Trophoblast cell (in vitro differentiated cells and primary cell): ENCODE measurements at regions not wholly inside any gene's neighbourhood (a gene's known extent, or its start where the extent isn't known, plus 50 kb on each side); places are given as distances from the start of the nearest gene placed in this dataset.

ENCODE experiments used
- DNase-seq, 2 donors: peaks; one replicate each; pipeline ENCODE4 v3.0.0-alpha.2; 2016
- H2AFZ ChIP-seq: 2 replicates; pipeline ENCODE4 v1.6.1; 2013; ENCODE audit warnings: low read length, moderate library complexity, mild to moderate bottlenecking; ENCODE audit not compliant: insufficient read depth, poor library complexity
- H2AK5ac ChIP-seq: 2 replicates; pipeline ENCODE4 v1.6.1; 2013; ENCODE audit warnings: mild to moderate bottlenecking, low read length
- H2BK120ac ChIP-seq: 2 replicates; pipeline ENCODE4 v1.6.1; 2013; ENCODE audit warnings: low read length, mild to moderate bottlenecking, moderate library complexity; ENCODE audit not compliant: insufficient read depth, poor library complexity
- H2BK12ac ChIP-seq: 2 replicates; pipeline ENCODE4 v1.6.1; 2013; ENCODE audit warnings: mild to moderate bottlenecking, low read length, moderate library complexity
- H2BK5ac ChIP-seq: 2 replicates; pipeline ENCODE4 v1.6.1; 2013; ENCODE audit warnings: low read length, low read depth, moderate library complexity, mild to moderate bottlenecking; ENCODE audit not compliant: poor library complexity
- H3K14ac ChIP-seq: 2 replicates; pipeline ENCODE4 v1.6.1; 2013; ENCODE audit warnings: mild to moderate bottlenecking, low read length
- H3K18ac ChIP-seq: 2 replicates; pipeline ENCODE4 v1.6.1; 2013; ENCODE audit warnings: mild to moderate bottlenecking, low read length
- H3K23ac ChIP-seq: 2 replicates; pipeline ENCODE4 v1.6.1; 2013; ENCODE audit warnings: low read length
- H3K27ac ChIP-seq: 2 replicates; pipeline ENCODE4 v1.5.1; 2013; ENCODE audit warnings: low read depth, mild to moderate bottlenecking, inconsistent platforms, low read length, moderate library complexity
- H3K27me3 ChIP-seq: 2 replicates; pipeline ENCODE4 v1.6.1; 2013; ENCODE audit warnings: inconsistent platforms, mild to moderate bottlenecking, low read length, moderate library complexity; ENCODE audit not compliant: insufficient read depth
- H3K36me3 ChIP-seq, 2 experiments: 1 replicate in 1 of 2; 2 replicates in 1 of 2; pipeline ENCODE4 v1.6.1; 2013; ENCODE audit warnings: low read length in 2 of 2, mild to moderate bottlenecking in 2 of 2, moderate library complexity in 1 of 2; ENCODE audit not compliant: insufficient read depth in 2 of 2, control insufficient read depth in 1 of 2
- H3K4ac ChIP-seq: 2 replicates; pipeline ENCODE4 v1.6.1; 2013; ENCODE audit warnings: low read depth, mild to moderate bottlenecking, low read length, moderate library complexity
- H3K4me1 ChIP-seq, 2 experiments: 1 replicate in 1 of 2; 2 replicates in 1 of 2; pipeline ENCODE4 v1.6.1; 2013; ENCODE audit warnings: low read length in 2 of 2, mild to moderate bottlenecking in 2 of 2, moderate library complexity in 1 of 2; ENCODE audit not compliant: insufficient read depth in 2 of 2, control insufficient read depth in 1 of 2
- H3K4me2 ChIP-seq: 2 replicates; pipeline ENCODE4 v1.6.1; 2013; ENCODE audit warnings: inconsistent platforms, mild to moderate bottlenecking, low read length, moderate library complexity
- H3K4me3 ChIP-seq: 2 replicates; pipeline ENCODE4 v1.5.1; 2013; ENCODE audit warnings: mild to moderate bottlenecking, low read depth, low read length, inconsistent platforms
- H3K79me1 ChIP-seq: one replicate; pipeline ENCODE4 v1.6.1; 2013; ENCODE audit warnings: low read length
- H3K79me2 ChIP-seq: 2 replicates; pipeline ENCODE4 v1.6.1; 2013; ENCODE audit warnings: low read length, mild to moderate bottlenecking; ENCODE audit not compliant: control insufficient read depth, insufficient read depth, poor library complexity
- H3K9ac ChIP-seq: 2 replicates; pipeline ENCODE4 v1.6.1; 2013; ENCODE audit warnings: mild to moderate bottlenecking, low read length
- H3K9me3 ChIP-seq: 2 replicates; pipeline ENCODE4 v1.6.1; 2013; ENCODE audit warnings: low read depth, mild to moderate bottlenecking, control low read depth, inconsistent platforms, low read length; ENCODE audit not compliant: insufficient read depth
- H4K12ac ChIP-seq: 2 replicates; pipeline ENCODE4 v1.6.1; 2013; ENCODE audit warnings: low read depth, mild to moderate bottlenecking, low read length, moderate library complexity
- H4K8ac ChIP-seq: 2 replicates; pipeline ENCODE4 v1.6.1; 2013; ENCODE audit warnings: low read depth, mild to moderate bottlenecking, low read length, moderate library complexity
- H4K91ac ChIP-seq: one replicate; pipeline ENCODE4 v1.6.1; 2013; ENCODE audit warnings: low read depth, mild to moderate bottlenecking, low read length, moderate library complexity
- WGBS: extraction: QIAGEN DNeasy Blood & Tissue Kit; methylation state at CpG from one replicate; pipeline ENCODE4 v1.1.7; 2013; ENCODE audit warnings: missing lambda C conversion rate; ENCODE audit not compliant: insufficient read length, insufficient coverage; ENCODE audit errors: extremely low coverage; 5-methylcytosine and 5-hydroxymethylcytosine counted together

DNA sequence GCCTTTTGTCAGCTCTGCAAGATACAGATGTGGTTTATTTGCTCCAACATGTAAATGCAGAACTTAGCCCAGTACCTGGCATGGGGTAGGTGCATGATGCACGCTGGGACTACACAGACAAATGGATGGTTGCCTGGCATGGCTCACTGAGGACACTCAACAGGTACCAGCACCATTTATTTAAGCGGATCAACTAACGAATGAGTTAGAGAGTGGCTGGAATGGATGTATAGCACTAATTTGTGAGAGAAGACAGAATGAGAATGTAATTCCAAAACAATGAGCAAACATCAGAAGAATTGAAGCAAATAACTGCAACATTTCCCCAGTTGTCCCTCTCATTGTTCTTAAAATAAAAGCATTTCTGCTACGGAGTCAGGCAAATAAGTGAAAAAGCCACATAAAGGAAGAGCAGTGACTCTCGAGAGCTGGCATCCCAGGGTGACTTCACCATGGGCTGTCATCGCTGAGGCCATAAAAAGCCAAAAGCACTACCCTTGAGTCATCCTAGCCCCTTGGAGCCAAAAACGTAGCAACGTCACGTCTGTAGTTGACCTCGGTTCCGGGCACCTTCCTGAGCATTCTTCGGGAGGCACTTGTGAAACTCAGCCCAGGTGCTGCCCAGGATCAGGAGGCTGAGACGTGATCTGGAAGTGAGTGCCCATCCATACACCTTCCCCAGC, 290.3 kb downstream of the NSG2 start:
- Histone ChIP-seq H3K14ac (peak overlapping the region; percentile 88), H2BK120ac (peak overlapping the region; percentile 100), H2BK5ac (peak overlapping the region; percentile 94), H3K4ac (peak overlapping the region; percentile 89), H2BK12ac (peak overlapping the region; percentile 99), H3K4me1 (peaks cover 32 to 41% of the 10 kb centered on the region in 2 experiments), H4K91ac (peak overlapping the region; percentile 100), H3K18ac (peak overlapping the region; percentile 92), H3K4me3 (no peak overlapping the region), H3K23ac (no peak overlapping the region), H2AK5ac (peak overlapping the region; percentile 94), H4K12ac (peak overlapping the region; percentile 8), H4K8ac (peak overlapping the region; percentile 62), H3K27me3 (no peaks in the 10 kb centered on the region), H3K9me3 (no peaks in the 10 kb centered on the region), H3K79me1 (peaks cover 70% of the 10 kb centered on the region), H3K9ac (no peak overlapping the region), H3K4me2 (no peak overlapping the region), H2AFZ (peak overlapping the region; percentile 84), H3K79me2 (peaks cover 19% of the 10 kb centered on the region), H3K27ac (peak overlapping the region; percentile 100), H3K36me3 (no peaks in the 10 kb centered on the region)
- no CpG with 5 or more reads among the region's 13 CpGs for WGBS
- DNase-seq: no peak

DNA sequence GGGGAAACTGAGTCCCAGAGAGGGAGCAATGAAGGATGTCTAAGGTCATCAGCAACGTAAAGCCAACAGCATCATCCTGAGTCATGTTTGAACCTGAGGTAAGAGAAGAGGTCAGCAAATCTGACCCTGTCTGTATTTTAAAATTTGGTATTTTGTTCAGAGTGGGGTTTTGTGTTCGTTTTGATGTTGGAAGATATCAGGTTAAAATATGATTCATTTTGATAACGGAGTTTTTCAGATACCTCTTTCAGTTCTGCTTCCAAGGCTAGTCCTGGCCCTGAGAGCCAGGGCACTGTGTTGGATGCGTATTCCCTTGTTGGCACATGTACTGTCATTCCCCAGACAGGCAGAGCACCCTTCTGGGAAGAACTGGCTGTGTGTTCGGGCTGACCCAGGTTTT, 291.0 kb downstream of the NSG2 start:
- Histone ChIP-seq H3K27ac (peak overlapping the region; percentile 100), H4K91ac (peak overlapping the region; percentile 100), H3K23ac (no peak overlapping the region), H3K14ac (peak overlapping the region; percentile 100), H3K79me2 (peaks cover 19% of the 10 kb centered on the region), H3K4ac (peak overlapping the region; percentile 100), H3K9me3 (no peaks in the 10 kb centered on the region), H2BK12ac (peak overlapping the region; percentile 100), H3K27me3 (no peaks in the 10 kb centered on the region), H3K9ac (peak overlapping the region; percentile 24), H2BK5ac (peak overlapping the region; percentile 100), H3K4me1 (peaks cover 32 to 41% of the 10 kb centered on the region in 2 experiments), H2AFZ (peak overlapping the region; percentile 84), H2BK120ac (peak overlapping the region; percentile 100), H2AK5ac (peak overlapping the region; percentile 100), H3K79me1 (peaks cover 69% of the 10 kb centered on the region), H3K36me3 (no peaks in the 10 kb centered on the region), H4K12ac (peak overlapping the region; percentile 81), H3K18ac (peak overlapping the region; percentile 99), H4K8ac (peak overlapping the region; percentile 95), H3K4me3 (no peak overlapping the region), H3K4me2 (no peak overlapping the region)
- WGBS: 100% methylated on average over 2 of the region's 5 CpGs
- DNase-seq: no peak

DNA sequence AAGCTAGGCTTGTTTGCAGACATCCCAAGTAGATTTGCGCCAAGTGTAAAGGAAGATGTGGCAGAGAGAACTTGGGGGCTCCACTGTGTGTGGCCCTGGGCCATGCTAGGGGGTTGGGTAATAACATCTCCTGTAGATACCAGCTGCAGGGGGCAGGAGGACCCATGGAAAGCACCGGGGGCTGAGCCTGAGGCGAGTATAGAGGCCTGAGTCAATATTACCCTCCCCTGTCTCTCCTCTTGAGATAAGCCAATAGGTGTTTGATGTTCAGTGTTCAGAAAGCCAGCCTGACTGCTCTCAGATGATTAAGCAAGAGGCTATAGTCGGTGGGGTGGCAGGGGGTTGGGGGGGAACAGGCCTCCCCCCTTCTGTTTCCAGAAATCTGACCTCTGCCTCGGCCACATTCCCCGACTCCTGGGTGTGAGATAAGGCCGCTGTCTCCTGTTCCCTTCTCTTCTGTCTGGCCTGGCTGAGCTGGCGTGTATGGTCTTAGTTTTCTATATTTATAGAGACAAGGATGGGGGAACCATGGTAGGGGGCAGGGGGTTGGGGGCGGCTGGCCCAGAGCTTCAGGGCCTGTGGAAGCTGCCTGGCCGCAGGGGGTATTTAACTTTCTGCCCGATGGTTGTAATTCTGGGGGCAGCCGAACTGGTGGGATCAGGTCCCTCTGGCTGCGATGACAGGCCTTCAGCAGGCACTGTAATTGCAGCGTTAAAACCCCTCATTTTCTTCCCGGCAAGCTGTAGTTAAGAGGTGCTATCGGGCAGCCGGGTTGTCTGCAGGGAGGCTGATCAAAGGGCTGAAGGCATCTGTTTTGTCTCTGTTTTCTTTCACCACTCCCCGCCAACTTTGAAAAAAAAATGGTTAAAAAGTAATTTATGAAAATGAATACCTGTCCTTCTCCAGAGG, 292.0 kb downstream of the NSG2 start:
- Histone ChIP-seq H4K8ac (peak overlapping the region; percentile 95), H3K9ac (no peak overlapping the region), H3K4me3 (no peak overlapping the region), H3K27me3 (no peaks in the 10 kb centered on the region), H3K36me3 (no peaks in the 10 kb centered on the region), H3K14ac (peak overlapping the region; percentile 100), H2BK120ac (peak overlapping the region; percentile 100), H3K23ac (no peak overlapping the region), H4K91ac (peak overlapping the region; percentile 100), H3K9me3 (no peaks in the 10 kb centered on the region), H3K4ac (peak overlapping the region; percentile 100), H2BK12ac (peak overlapping the region; percentile 100), H3K18ac (peak overlapping the region; percentile 99), H2BK5ac (peak overlapping the region; percentile 100), H3K27ac (peak overlapping the region; percentile 100), H4K12ac (peak overlapping the region; percentile 81), H3K79me1 (peaks cover 62% of the 10 kb centered on the region), H3K4me1 (peaks cover 27 to 36% of the 10 kb centered on the region in 2 experiments), H3K79me2 (peaks cover 19% of the 10 kb centered on the region), H3K4me2 (peak overlapping the region; percentile 54), H2AFZ (peak overlapping the region; percentile 85), H2AK5ac (peak overlapping the region; percentile 100)
- peak in 1 of 2 donors; percentile 17 for DNase-seq
- WGBS: no CpG with 5 or more reads among the region's 18 CpGs

DNA sequence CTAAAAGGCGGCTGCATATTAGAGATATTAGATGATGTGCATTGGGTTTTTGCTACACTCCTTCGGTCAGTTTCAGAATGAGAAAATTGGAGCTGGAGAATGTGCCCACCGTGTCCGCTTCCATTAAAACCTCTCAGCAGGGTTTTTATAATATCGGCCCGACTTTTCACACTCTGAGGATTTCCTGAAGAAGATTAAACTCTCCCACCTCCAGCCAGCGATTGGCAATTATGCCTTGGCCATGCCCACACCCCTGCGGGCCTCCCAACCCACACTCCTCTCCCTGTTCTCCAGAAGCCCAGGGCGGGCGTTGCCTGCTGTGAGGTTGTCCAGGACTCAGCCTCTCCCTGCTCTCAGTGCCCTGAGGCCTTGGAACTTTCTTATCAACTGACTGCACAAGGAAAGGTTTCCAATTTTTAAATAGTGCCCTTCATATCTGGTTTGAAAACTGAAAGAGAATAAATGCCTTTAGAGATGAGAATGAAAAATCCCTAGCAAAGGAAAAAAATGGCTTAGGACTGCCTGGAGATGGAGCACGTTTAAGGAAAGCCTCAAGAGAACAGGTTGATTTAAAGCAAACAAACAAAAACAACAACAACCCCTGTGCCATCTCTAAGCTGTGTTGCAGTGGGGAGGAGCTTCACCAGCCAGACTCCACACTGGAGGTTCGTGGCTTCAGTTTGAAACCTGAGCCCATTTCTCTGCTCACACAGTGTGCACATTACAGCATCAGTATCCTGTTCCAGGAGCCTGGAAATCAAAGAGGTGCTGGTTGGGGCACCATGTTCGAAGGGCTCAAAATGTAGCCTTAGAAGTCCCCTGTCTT, 292.9 kb downstream of the NSG2 start:
- H3K9ac ChIP-seq: no peak overlapping the region
- peaks cover 19% of the 10 kb centered on the region for H3K79me2 ChIP-seq
- DNase-seq: peak; percentile 35 to 62
- peak overlapping the region; percentile 83 for H3K14ac ChIP-seq
- peak overlapping the region; percentile 91 for H4K91ac ChIP-seq
- H4K8ac ChIP-seq: peak overlapping the region; percentile 64
- no CpG with 5 or more reads among the region's 13 CpGs for WGBS
- no peaks in the 10 kb centered on the region for H3K36me3 ChIP-seq
- H3K4me1 ChIP-seq: peaks cover 30 to 39% of the 10 kb centered on the region in 2 experiments
- H3K27me3 ChIP-seq: no peaks in the 10 kb centered on the region
- H3K23ac ChIP-seq: no peak overlapping the region
- peaks cover 63% of the 10 kb centered on the region for H3K79me1 ChIP-seq
- H2BK5ac ChIP-seq: peak overlapping the region; percentile 97
- H2BK12ac ChIP-seq: peak overlapping the region; percentile 41
- peak overlapping the region; percentile 3 for H2AFZ ChIP-seq
- peak overlapping the region; percentile 54 for H3K4me2 ChIP-seq
- H4K12ac ChIP-seq: peak overlapping the region; percentile 71
- H3K27ac ChIP-seq: peak overlapping the region; percentile 100
- H3K4me3 ChIP-seq: no peak overlapping the region
- H3K18ac ChIP-seq: peak overlapping the region; percentile 68
- peak overlapping the region; percentile 22 for H3K4ac ChIP-seq
- H2AK5ac ChIP-seq: peak overlapping the region; percentile 9
- H2BK120ac ChIP-seq: peak overlapping the region; percentile 91
- no peaks in the 10 kb centered on the region for H3K9me3 ChIP-seq
